ENCODE measurements at regions not wholly inside any gene's neighbourhood (a gene's known extent, or its start where the extent isn't known, plus 50 kb on each side); places are given as distances from the start of the nearest gene placed in this dataset.
"Not testable (repeated sequence)": the region's sequence is repeated elsewhere in the genome, so short reads cannot be mapped to it uniquely, and the experiment has no call there.

DNA sequence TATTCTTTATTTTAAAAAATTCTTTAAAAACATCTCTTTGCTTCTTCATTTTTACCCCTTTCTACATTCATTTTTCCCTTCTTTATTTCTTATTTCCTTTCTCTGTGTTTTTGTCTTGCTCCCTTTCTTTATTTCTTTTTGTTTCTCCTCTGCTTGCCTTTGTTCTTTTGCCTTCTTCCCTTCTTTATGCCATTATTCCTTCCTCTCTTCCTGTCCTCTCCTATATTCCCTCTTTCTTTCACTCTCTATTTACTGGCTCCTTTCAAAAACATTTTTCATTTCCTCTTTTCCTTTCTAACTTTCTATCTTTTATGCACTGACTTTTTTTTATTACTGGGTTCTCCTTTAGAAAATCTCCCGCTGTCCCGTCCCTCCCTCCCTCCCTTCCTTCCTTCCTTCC, 102.2 kb downstream of the RBMX2 start:
- Histone ChIP-seq H3K9ac (ENCODE audit: low read depth in 1 of 2, low read length in 2 of 2) (no peak overlapping the region), H3K27ac (ENCODE audit: low read depth in 1 of 2, low read length in 2 of 2) (no peak overlapping the region), H3K9me3 (ENCODE audit: control insufficient read depth in 4 of 4, low read length in 3 of 4) (no peaks in the 10 kb centered on the region), H3K36me3 (ENCODE audit: control insufficient read depth in 4 of 4, insufficient read depth in 3 of 4, low read depth in 1 of 4, low read length in 3 of 4) (no peaks in the 10 kb centered on the region), H3K4me3 (ENCODE audit: low read depth in 1 of 3, low read length in 3 of 3) (no peak overlapping the region), H3K27me3 (ENCODE audit: control insufficient read depth in 4 of 4, insufficient read depth in 4 of 4, low read length in 3 of 4) (no peaks in the 10 kb centered on the region), H3K4me1 (ENCODE audit: control insufficient read depth in 4 of 4, insufficient read depth in 4 of 4, low read length in 3 of 4) (no peaks in the 10 kb centered on the region)
- no peak for DNase-seq (ENCODE audit: low spot score)
- no peak for TF ChIP-seq GABPA (IDR thresholded peaks at IDR 0.05 in 1 of 2, conservative IDR thresholded peaks at IDR 0.05 in 1 of 2)
- TF ChIP-seq, protein P1, sequence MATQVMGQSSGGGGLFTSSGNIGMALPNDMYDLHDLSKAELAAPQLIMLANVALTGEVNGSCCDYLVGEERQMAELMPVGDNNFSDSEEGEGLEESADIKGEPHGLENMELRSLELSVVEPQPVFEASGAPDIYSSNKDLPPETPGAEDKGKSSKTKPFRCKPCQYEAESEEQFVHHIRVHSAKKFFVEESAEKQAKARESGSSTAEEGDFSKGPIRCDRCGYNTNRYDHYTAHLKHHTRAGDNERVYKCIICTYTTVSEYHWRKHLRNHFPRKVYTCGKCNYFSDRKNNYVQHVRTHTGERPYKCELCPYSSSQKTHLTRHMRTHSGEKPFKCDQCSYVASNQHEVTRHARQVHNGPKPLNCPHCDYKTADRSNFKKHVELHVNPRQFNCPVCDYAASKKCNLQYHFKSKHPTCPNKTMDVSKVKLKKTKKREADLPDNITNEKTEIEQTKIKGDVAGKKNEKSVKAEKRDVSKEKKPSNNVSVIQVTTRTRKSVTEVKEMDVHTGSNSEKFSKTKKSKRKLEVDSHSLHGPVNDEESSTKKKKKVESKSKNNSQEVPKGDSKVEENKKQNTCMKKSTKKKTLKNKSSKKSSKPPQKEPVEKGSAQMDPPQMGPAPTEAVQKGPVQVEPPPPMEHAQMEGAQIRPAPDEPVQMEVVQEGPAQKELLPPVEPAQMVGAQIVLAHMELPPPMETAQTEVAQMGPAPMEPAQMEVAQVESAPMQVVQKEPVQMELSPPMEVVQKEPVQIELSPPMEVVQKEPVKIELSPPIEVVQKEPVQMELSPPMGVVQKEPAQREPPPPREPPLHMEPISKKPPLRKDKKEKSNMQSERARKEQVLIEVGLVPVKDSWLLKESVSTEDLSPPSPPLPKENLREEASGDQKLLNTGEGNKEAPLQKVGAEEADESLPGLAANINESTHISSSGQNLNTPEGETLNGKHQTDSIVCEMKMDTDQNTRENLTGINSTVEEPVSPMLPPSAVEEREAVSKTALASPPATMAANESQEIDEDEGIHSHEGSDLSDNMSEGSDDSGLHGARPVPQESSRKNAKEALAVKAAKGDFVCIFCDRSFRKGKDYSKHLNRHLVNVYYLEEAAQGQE (IDR thresholded peaks at IDR 0.05), result no peak
- no peak for TF ChIP-seq RXRA (IDR thresholded peaks at IDR 0.05)
- no peak for TF ChIP-seq RAD21 (IDR thresholded peaks at IDR 0.05)
- TF ChIP-seq, protein P2, sequence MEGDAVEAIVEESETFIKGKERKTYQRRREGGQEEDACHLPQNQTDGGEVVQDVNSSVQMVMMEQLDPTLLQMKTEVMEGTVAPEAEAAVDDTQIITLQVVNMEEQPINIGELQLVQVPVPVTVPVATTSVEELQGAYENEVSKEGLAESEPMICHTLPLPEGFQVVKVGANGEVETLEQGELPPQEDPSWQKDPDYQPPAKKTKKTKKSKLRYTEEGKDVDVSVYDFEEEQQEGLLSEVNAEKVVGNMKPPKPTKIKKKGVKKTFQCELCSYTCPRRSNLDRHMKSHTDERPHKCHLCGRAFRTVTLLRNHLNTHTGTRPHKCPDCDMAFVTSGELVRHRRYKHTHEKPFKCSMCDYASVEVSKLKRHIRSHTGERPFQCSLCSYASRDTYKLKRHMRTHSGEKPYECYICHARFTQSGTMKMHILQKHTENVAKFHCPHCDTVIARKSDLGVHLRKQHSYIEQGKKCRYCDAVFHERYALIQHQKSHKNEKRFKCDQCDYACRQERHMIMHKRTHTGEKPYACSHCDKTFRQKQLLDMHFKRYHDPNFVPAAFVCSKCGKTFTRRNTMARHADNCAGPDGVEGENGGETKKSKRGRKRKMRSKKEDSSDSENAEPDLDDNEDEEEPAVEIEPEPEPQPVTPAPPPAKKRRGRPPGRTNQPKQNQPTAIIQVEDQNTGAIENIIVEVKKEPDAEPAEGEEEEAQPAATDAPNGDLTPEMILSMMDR (IDR thresholded peaks at IDR 0.05; ENCODE audit: low read depth, low read length, missing input control), result no peak
- TF ChIP-seq FOXA1 (IDR thresholded peaks at IDR 0.05), result no peak
- TF ChIP-seq, protein P3, sequence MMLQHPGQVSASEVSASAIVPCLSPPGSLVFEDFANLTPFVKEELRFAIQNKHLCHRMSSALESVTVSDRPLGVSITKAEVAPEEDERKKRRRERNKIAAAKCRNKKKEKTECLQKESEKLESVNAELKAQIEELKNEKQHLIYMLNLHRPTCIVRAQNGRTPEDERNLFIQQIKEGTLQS (IDR thresholded peaks at IDR 0.05), result no peak
- TF ChIP-seq, protein P4, sequence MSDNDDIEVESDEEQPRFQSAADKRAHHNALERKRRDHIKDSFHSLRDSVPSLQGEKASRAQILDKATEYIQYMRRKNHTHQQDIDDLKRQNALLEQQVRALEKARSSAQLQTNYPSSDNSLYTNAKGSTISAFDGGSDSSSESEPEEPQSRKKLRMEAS (IDR thresholded peaks at IDR 0.05), result no peak
- TF ChIP-seq YY1 (IDR thresholded peaks at IDR 0.05), result no peak
- TF ChIP-seq EGR1 (IDR thresholded peaks at IDR 0.05; ENCODE audit: low read depth in 2 of 2), result no peak
- 80% methylated on average over 2 of the region's 2 CpGs for WGBS

DNA sequence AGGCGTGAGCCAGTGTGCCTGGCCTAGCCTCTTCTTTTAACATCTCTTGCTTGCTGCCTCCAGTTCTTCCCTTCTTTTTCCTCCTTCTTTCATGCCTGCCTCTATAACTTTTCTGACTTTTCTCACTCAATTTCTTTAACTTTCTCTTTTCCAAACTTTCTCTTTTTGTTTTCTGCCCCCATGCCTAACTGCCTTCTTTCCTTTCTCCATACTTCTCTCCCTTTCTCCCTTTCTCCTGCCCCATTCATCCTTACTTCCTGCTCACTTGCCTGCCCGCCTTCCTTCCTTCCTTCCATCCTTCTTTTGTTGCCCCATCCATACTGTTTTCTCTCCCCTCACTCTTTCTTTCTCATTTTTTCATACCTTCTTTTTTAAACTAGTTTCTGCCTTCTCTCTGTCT, 105.2 kb downstream of the RBMX2 start:
- Histone ChIP-seq H3K4me3 (ENCODE audit: low read depth in 1 of 3, low read length in 3 of 3) (no peak overlapping the region), H3K36me3 (ENCODE audit: control insufficient read depth in 4 of 4, insufficient read depth in 3 of 4, low read depth in 1 of 4, low read length in 3 of 4) (no peaks in the 10 kb centered on the region), H3K27ac (ENCODE audit: low read depth in 1 of 2, low read length in 2 of 2) (no peak overlapping the region), H3K4me1 (ENCODE audit: control insufficient read depth in 4 of 4, insufficient read depth in 4 of 4, low read length in 3 of 4) (no peaks in the 10 kb centered on the region), H3K9ac (ENCODE audit: low read depth in 1 of 2, low read length in 2 of 2) (no peak overlapping the region), H3K27me3 (ENCODE audit: control insufficient read depth in 4 of 4, insufficient read depth in 4 of 4, low read length in 3 of 4) (peaks cover 0 to 2% (median 0%) of the 10 kb centered on the region in 4 donors), H3K9me3 (ENCODE audit: control insufficient read depth in 4 of 4, low read length in 3 of 4) (no peaks in the 10 kb centered on the region)
- no peak for DNase-seq (ENCODE audit: low spot score)
- TF ChIP-seq, protein P3 (IDR thresholded peaks at IDR 0.05), result no peak
- TF ChIP-seq YY1 (IDR thresholded peaks at IDR 0.05) (no peak), HNF4A (conservative IDR thresholded peaks at IDR 0.05) (no peak), HNF4G (IDR thresholded peaks at IDR 0.05) (no peak), RAD21 (IDR thresholded peaks at IDR 0.05) (no peak), TAF1 (conservative IDR thresholded peaks at IDR 0.05) (no peak), FOXA1 (IDR thresholded peaks at IDR 0.05) (no peak), GABPA (IDR thresholded peaks at IDR 0.05 in 1 of 2, conservative IDR thresholded peaks at IDR 0.05 in 1 of 2) (no peak)
- TF ChIP-seq, protein P2 (IDR thresholded peaks at IDR 0.05; ENCODE audit: low read depth, low read length, missing input control), result no peak
- TF ChIP-seq, protein P1 (IDR thresholded peaks at IDR 0.05), result no peak
- 80% methylated on average over 2 of the region's 2 CpGs for WGBS

DNA sequence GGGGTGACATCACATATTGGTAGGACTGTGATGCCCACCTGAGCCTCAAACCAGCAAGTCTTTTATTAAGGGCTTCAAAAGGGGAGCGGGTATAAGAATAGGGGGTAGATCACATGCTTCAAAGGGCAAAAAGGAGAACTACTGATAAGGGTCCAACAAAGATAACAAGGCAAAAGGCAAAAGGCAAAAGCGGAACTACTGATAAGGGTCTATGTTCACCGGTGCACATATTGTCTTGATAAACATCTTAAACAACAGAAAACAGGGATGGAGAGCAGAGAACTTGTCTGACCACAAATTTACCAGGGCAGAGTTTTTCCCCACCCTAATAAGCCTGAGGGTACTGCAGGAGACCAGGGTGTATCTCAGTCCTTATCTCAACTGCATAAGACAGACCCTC, 110.7 kb downstream of the RBMX2 start:
- H3K27me3 ChIP-seq (ENCODE audit: control insufficient read depth in 4 of 4, insufficient read depth in 4 of 4, low read length in 3 of 4); H3K36me3 ChIP-seq (ENCODE audit: control insufficient read depth in 4 of 4, insufficient read depth in 3 of 4, low read depth in 1 of 4, low read length in 3 of 4); H3K4me3 ChIP-seq (ENCODE audit: low read depth in 1 of 3, low read length in 3 of 3); DNase-seq (ENCODE audit: low spot score); H3K9me3 ChIP-seq (ENCODE audit: control insufficient read depth in 4 of 4, low read length in 3 of 4); H3K27ac ChIP-seq (ENCODE audit: low read depth in 1 of 2, low read length in 2 of 2); H3K9ac ChIP-seq (ENCODE audit: low read depth in 1 of 2, low read length in 2 of 2); H3K4me1 ChIP-seq (ENCODE audit: control insufficient read depth in 4 of 4, insufficient read depth in 4 of 4, low read length in 3 of 4): not testable (repeated sequence)
- 81% methylated on average over 3 of the region's 3 CpGs for WGBS
